Right ventricle myocardium superior (tissue), 1 donor: ENCODE measurements at regions not wholly inside any gene's neighbourhood (a gene's known extent, or its start where the extent isn't known, plus 50 kb on each side); places are given as distances from the start of the nearest gene placed in this dataset.

Experiments
- ATAC-seq: fragments of 200-7000 bp; cut with Tn5 transposase; one replicate; pipeline ENCODE4 v1.9.1; 2020; ENCODE audit warnings: mild to moderate bottlenecking; ENCODE audit not compliant: poor library complexity
- DNase-seq: peaks from one replicate; pipeline ENCODE4 v3.0.0-alpha.2; 2020
- intact Hi-C: fragments of 100-400 bp; cut with DNase I; formaldehyde crosslinking; loops from one replicate; pipeline ENCODE4 v1.11.2; 2022
- donor health status: DM: no; HTN: yes; CAD: no; lungs with severe emphysema.

- intact Hi-C loops: no loop called here
- no peak for DNase-seq
- ATAC-seq: no peak
These were observed 171.4 kb upstream of the GORAB start for GRCh38 chr1:170360601-170361000.

GRCh38 chr1:170365331-170365730, 166.6 kb upstream of the GORAB start:
- intact Hi-C loops: no loop called here
- ATAC-seq (no peak), DNase-seq (no peak)

- DNase-seq (no peak), ATAC-seq (no peak)
- intact Hi-C loops: no loop called here
These were observed 165.0 kb upstream of the GORAB start for GRCh38 chr1:170366980-170367379.

- no peak for DNase-seq
- intact Hi-C loops: no loop called here
- ATAC-seq: no peak
These were observed 164.4 kb upstream of the GORAB start for GRCh38 chr1:170367615-170368014.

- intact Hi-C loops: no loop called here
- ATAC-seq: no peak
- DNase-seq: no peak
These were observed 163.0 kb upstream of the GORAB start for GRCh38 chr1:170369000-170369399.

GRCh38 chr1:170369417-170369816, 162.5 kb upstream of the GORAB start:
- intact Hi-C loops: no loop called here
- DNase-seq: no peak
- ATAC-seq: no peak

- ATAC-seq (no peak), DNase-seq (no peak)
- intact Hi-C loops: no loop called here
These were observed 161.9 kb upstream of the GORAB start for GRCh38 chr1:170370087-170370486.

GRCh38 chr1:170375082-170375723, 156.8 kb upstream of the GORAB start:
- ATAC-seq (no peak), DNase-seq (no peak)
- intact Hi-C loops: no loop called here

- DNase-seq: no peak
- ATAC-seq: no peak
- intact Hi-C loops: no loop called here
These were observed 155.1 kb upstream of the GORAB start for GRCh38 chr1:170376801-170377385.

GRCh38 chr1:170377440-170377839, 154.5 kb upstream of the GORAB start:
- no peak for DNase-seq
- no peak for ATAC-seq
- intact Hi-C loops: no loop called here

GRCh38 chr1:170377896-170378634, 153.9 kb upstream of the GORAB start:
- intact Hi-C loops: no loop called here
- DNase-seq: no peak
- ATAC-seq: no peak

- intact Hi-C loops: no loop called here
- ATAC-seq: no peak
- DNase-seq: no peak
These were observed 146.2 kb upstream of the GORAB start for GRCh38 chr1:170385750-170386149.

GRCh38 chr1:170388489-170388888, 143.5 kb upstream of the GORAB start:
- intact Hi-C loops: no loop called here
- DNase-seq (no peak), ATAC-seq (peak; percentile 56)

- intact Hi-C loops: no loop called here
- no peak for DNase-seq
- no peak for ATAC-seq
These were observed 136.8 kb upstream of the GORAB start for GRCh38 chr1:170395149-170395548.

GRCh38 chr1:170397061-170397460, 134.9 kb upstream of the GORAB start:
- DNase-seq (no peak), ATAC-seq (peak; percentile 25)
- intact Hi-C loops: no loop called here

GRCh38 chr1:170402476-170403311, 129.3 kb upstream of the GORAB start:
- ATAC-seq (peak; percentile 80), DNase-seq (peak; percentile 27)
- intact Hi-C loops: no loop called here

- no peak for DNase-seq
- intact Hi-C loops: no loop called here
- no peak for ATAC-seq
These were observed 124.8 kb upstream of the GORAB start for GRCh38 chr1:170407138-170407537.

- intact Hi-C loops: no loop called here
- DNase-seq (no peak), ATAC-seq (no peak)
These were observed 124.4 kb upstream of the GORAB start for GRCh38 chr1:170407581-170407980.

GRCh38 chr1:170410401-170411166, 121.4 kb upstream of the GORAB start:
- DNase-seq: no peak
- intact Hi-C loops: no loop called here
- ATAC-seq: peak; percentile 83
